Ishikawa (cell line): ENCODE measurements at regions not wholly inside any gene's neighbourhood (a gene's known extent, or its start where the extent isn't known, plus 50 kb on each side); places are given as distances from the start of the nearest gene placed in this dataset.

Experiments used
- CEBPB ChIP-seq: IDR thresholded peaks from 2 replicates; pipeline ENCODE4 v1.6.1; 2012
- CREB1 ChIP-seq: IDR thresholded peaks from 2 replicates; pipeline ENCODE4 v1.6.1; 2012; ENCODE audit warnings: low read depth
- EP300 ChIP-seq: IDR thresholded peaks from 2 replicates; pipeline ENCODE4 v1.6.1; 2012; ENCODE audit warnings: borderline replicate concordance
- NFIC ChIP-seq: IDR thresholded peaks from 2 replicates; pipeline ENCODE4 v1.6.1; 2012
- RAD21 ChIP-seq: IDR thresholded peaks from 2 replicates; pipeline ENCODE4 v1.6.1; 2012; ENCODE audit warnings: low read depth
- TAF1 ChIP-seq: IDR thresholded peaks from 2 replicates; pipeline ENCODE4 v1.6.1; 2012; ENCODE audit warnings: low read depth, mild to moderate bottlenecking
- TEAD4 ChIP-seq: IDR thresholded peaks from 2 replicates; pipeline ENCODE4 v1.6.1; 2012
- YY1 ChIP-seq: IDR thresholded peaks from 2 replicates; pipeline ENCODE4 v1.6.1; 2012; ENCODE audit warnings: low read depth

DNA sequence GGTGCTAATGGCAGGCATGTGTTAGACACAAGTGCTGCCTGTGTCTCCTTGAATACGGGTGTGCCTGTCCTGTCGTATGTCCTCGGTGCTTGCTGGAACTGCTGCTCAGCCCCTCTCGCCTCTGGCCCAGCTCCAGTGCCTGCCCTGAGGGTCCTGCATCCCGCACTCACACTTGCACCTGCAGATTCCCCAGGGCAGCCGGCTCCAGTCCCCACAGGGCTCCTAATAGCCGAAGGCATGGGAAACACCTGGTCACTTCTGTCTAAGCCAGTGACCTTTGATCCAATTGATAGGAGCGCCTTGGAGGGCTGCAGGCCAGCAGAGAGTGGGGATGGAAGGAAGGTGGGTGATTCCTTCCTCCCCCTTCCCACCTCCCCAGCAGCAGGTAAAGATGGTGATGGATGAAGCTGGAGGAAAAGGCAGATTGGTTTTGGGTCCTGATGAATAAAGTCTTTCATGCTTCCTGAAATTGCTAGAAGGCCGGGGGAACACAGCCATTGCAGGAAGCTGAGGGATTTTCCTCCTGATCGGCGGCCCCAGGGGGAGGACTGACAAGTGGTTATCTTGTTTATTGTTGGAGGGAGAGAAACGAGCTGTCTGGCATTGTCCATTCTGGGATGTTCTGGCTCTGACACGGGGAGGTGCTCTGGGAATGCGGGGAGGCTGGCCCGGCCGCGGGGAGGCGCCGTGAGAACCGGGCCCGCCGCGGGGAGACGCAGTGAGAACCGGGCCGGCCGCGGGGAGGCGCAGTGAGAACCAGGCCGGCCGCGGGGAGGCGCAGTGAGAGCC, 110.9 kb upstream of the B3GAT1 start:
- TF ChIP-seq EP300 (no peak), CEBPB (no peak), RAD21 (no peak), CREB1 (no peak), TEAD4 (no peak), TAF1 (no peak), NFIC (no peak), YY1 (no peak)
